Activated CD4-positive, alpha-beta memory T cell treated with anti-CD3 and anti-CD28 coated beads, Interleukin-2, amount 10 ng/mL, durations not matched to agents 7 days and 5 days (primary cell): ENCODE measurements at regions not wholly inside any gene's neighbourhood (a gene's known extent, or its start where the extent isn't known, plus 50 kb on each side); places are given as distances from the start of the nearest gene placed in this dataset.
A peak's percentile ranks its signal among the peaks of the same experiment; 100 is the strongest.

Experiments
- CTCF ChIA-PET: fragments of 350-600 bp; sonication (Branson Sonifier 250); formaldehyde crosslinking; loops from one replicate; lab custom pipeline; 2021; ENCODE audit warnings: antibody characterized with exemption, inconsistent platforms; lab: Charles Lee
- POLR2A ChIA-PET: fragments of 350-600 bp; sonication (Branson Sonifier 250); formaldehyde crosslinking; loops from one replicate; lab custom pipeline; 2021; ENCODE audit warnings: antibody characterized with exemption; lab: Charles Lee
- DNase-seq: peaks from one replicate; pipeline ENCODE4 v3.0.0-alpha.2; 2020
- H3K27ac Mint-ChIP-seq: one replicate; pipeline ENCODE4 v1.8.0; 2021; ENCODE audit warnings: mild to moderate bottlenecking, mixed read lengths
- H3K27me3 Mint-ChIP-seq: one replicate; pipeline ENCODE4 v1.8.0; 2021; ENCODE audit warnings: mixed read lengths
- H3K36me3 Mint-ChIP-seq: one replicate; pipeline ENCODE4 v1.8.0; 2021; ENCODE audit warnings: low read depth, mixed read lengths
- H3K4me1 Mint-ChIP-seq: one replicate; pipeline ENCODE4 v1.8.0; 2021; ENCODE audit warnings: mixed read lengths
- H3K4me3 Mint-ChIP-seq: one replicate; pipeline ENCODE4 v1.8.0; 2021; ENCODE audit warnings: mild to moderate bottlenecking, mixed read lengths
- H3K9me3 Mint-ChIP-seq: one replicate; pipeline ENCODE4 v1.8.0; 2021; ENCODE audit warnings: mixed read lengths

- H3K9me3 Mint-ChIP-seq: no peaks in the 10 kb centered on the region
- ChIA-PET POLR2A (interaction anchor here (1.0 to 4.0 kb wide), 2 partner anchors 108 to 278 kb away, joined by 3 to 39 read pairs; no protein-coding TSS in a partner anchor), CTCF (interaction anchor here (0.7 to 13.6 kb wide), 9 partner anchors 11 to 421 kb away, joined by 3 to 125 read pairs (median 4); no protein-coding TSS in a partner anchor)
- H3K4me1 Mint-ChIP-seq: peaks cover 6% of the 10 kb centered on the region
- no peaks in the 10 kb centered on the region for H3K36me3 Mint-ChIP-seq
- DNase-seq: no peak
- H3K27ac Mint-ChIP-seq: no peak overlapping the region
- peaks cover 6% of the 10 kb centered on the region for H3K27me3 Mint-ChIP-seq
- no peak overlapping the region for H3K4me3 Mint-ChIP-seq
Observed at GRCh38 chr12:3998968-3999792, 126.0 kb upstream of the PARP11 start.

- Mint-ChIP-seq H3K4me3 (no peak overlapping the region), H3K27ac (no peak overlapping the region), H3K27me3 (peaks cover 9% of the 10 kb centered on the region), H3K36me3 (no peaks in the 10 kb centered on the region), H3K4me1 (peaks cover 6% of the 10 kb centered on the region), H3K9me3 (no peaks in the 10 kb centered on the region)
- no peak for DNase-seq
- ChIA-PET CTCF (interaction anchor here (0.7 to 13.6 kb wide), 10 partner anchors 10 to 421 kb away, joined by 3 to 125 read pairs (median 4); no protein-coding TSS in a partner anchor), POLR2A (interaction anchor here (4.0 kb wide), 1 partner anchor 279 kb away, joined by 39 read pairs; no protein-coding TSS in a partner anchor)
Observed at GRCh38 chr12:3998397-3998796, 125.2 kb upstream of the PARP11 start.

GRCh38 chr12:3996322-3996721 is 123.1 kb upstream of the PARP11 start:
- CTCF ChIA-PET: interaction anchor here (0.7 to 13.6 kb wide), 9 partner anchors 20 to 282 kb away, joined by 3 to 125 read pairs (median 3); no protein-coding TSS in a partner anchor
- Mint-ChIP-seq H3K36me3 (no peaks in the 10 kb centered on the region), H3K27ac (no peak overlapping the region), H3K9me3 (no peaks in the 10 kb centered on the region), H3K27me3 (peaks cover 15% of the 10 kb centered on the region), H3K4me1 (peaks cover 6% of the 10 kb centered on the region), H3K4me3 (no peak overlapping the region)
- no peak for DNase-seq
- POLR2A ChIA-PET: interaction anchor here (0.9 to 4.0 kb wide), 2 partner anchors 281 to 294 kb away, joined by 3 to 39 read pairs; no protein-coding TSS in a partner anchor

GRCh38 chr12:3995306-3995705 is 122.1 kb upstream of the PARP11 start:
- Mint-ChIP-seq H3K9me3 (no peaks in the 10 kb centered on the region), H3K36me3 (no peaks in the 10 kb centered on the region), H3K4me3 (no peak overlapping the region), H3K27me3 (peaks cover 15% of the 10 kb centered on the region), H3K4me1 (peaks cover 6% of the 10 kb centered on the region), H3K27ac (no peak overlapping the region)
- no peak for DNase-seq
- ChIA-PET CTCF (interaction anchor here (1.0 to 13.6 kb wide), 7 partner anchors 19 to 532 kb away, joined by 3 to 125 read pairs (median 3); no protein-coding TSS in a partner anchor), POLR2A (interaction anchor here (0.8 to 4.0 kb wide), 2 partner anchors 120 to 282 kb away, joined by 3 to 39 read pairs; no protein-coding TSS in a partner anchor)

GRCh38 chr12:3994500-3994899 is 121.3 kb upstream of the PARP11 start:
- Mint-ChIP-seq H3K27ac (no peak overlapping the region), H3K36me3 (no peaks in the 10 kb centered on the region), H3K4me3 (no peak overlapping the region), H3K27me3 (peaks cover 15% of the 10 kb centered on the region), H3K4me1 (peaks cover 6% of the 10 kb centered on the region), H3K9me3 (no peaks in the 10 kb centered on the region)
- no peak for DNase-seq
- ChIA-PET POLR2A (interaction anchor here (1.0 to 1.4 kb wide), 2 partner anchors 283 to 295 kb away, joined by 3 read pairs; no protein-coding TSS in a partner anchor), CTCF (interaction anchor here (0.8 to 13.6 kb wide), 7 partner anchors 110 to 533 kb away, joined by 3 to 125 read pairs (median 4); partner anchors contain the start of gene PARP11)

- no peaks in the 10 kb centered on the region for H3K9me3 Mint-ChIP-seq
- DNase-seq: no peak
- ChIA-PET CTCF (interaction anchor here (1.2 to 13.6 kb wide), 3 partner anchors 109 to 285 kb away, joined by 4 to 125 read pairs (median 120); partner anchors contain the start of gene PARP11), POLR2A (interaction anchor here (0.9 to 2.5 kb wide), 3 partner anchors 10 to 330 kb away, joined by 3 to 7 read pairs (median 3); no protein-coding TSS in a partner anchor)
- H3K27me3 Mint-ChIP-seq: peaks cover 15% of the 10 kb centered on the region
- no peak overlapping the region for H3K27ac Mint-ChIP-seq
- H3K4me3 Mint-ChIP-seq: no peak overlapping the region
- H3K36me3 Mint-ChIP-seq: no peaks in the 10 kb centered on the region
- peaks cover 16% of the 10 kb centered on the region for H3K4me1 Mint-ChIP-seq
Observed at GRCh38 chr12:3992945-3993344, 119.7 kb upstream of the PARP11 start.

GRCh38 chr12:3991798-3992580 is 118.8 kb upstream of the PARP11 start:
- no peak overlapping the region for H3K4me3 Mint-ChIP-seq
- H3K27ac Mint-ChIP-seq: no peak overlapping the region
- ChIA-PET POLR2A (interaction anchor here (0.9 to 2.5 kb wide), 2 partner anchors 291 to 331 kb away, joined by 3 to 7 read pairs; no protein-coding TSS in a partner anchor), CTCF (interaction anchor here (0.9 to 13.6 kb wide), 5 partner anchors 10 to 285 kb away, joined by 3 to 125 read pairs (median 4); no protein-coding TSS in a partner anchor)
- peaks cover 16% of the 10 kb centered on the region for H3K4me1 Mint-ChIP-seq
- no peaks in the 10 kb centered on the region for H3K36me3 Mint-ChIP-seq
- DNase-seq: no peak
- no peaks in the 10 kb centered on the region for H3K9me3 Mint-ChIP-seq
- peaks cover 15% of the 10 kb centered on the region for H3K27me3 Mint-ChIP-seq

GRCh38 chr12:3990501-3991280 is 117.5 kb upstream of the PARP11 start:
- no peak for DNase-seq
- H3K4me3 Mint-ChIP-seq: no peak overlapping the region
- ChIA-PET CTCF (interaction anchor here (0.7 to 13.6 kb wide), 5 partner anchors 28 to 286 kb away, joined by 3 to 125 read pairs (median 4); no protein-coding TSS in a partner anchor), POLR2A (no interaction called here)
- H3K36me3 Mint-ChIP-seq: no peaks in the 10 kb centered on the region
- peaks cover 14% of the 10 kb centered on the region for H3K4me1 Mint-ChIP-seq
- H3K27ac Mint-ChIP-seq: no peak overlapping the region
- H3K27me3 Mint-ChIP-seq: peaks cover 15% of the 10 kb centered on the region
- H3K9me3 Mint-ChIP-seq: no peaks in the 10 kb centered on the region

GRCh38 chr12:3989218-3989550 is 116.0 kb upstream of the PARP11 start:
- Mint-ChIP-seq H3K9me3 (no peaks in the 10 kb centered on the region), H3K27ac (no peak overlapping the region), H3K27me3 (peaks cover 10% of the 10 kb centered on the region), H3K36me3 (no peaks in the 10 kb centered on the region), H3K4me1 (peaks cover 13% of the 10 kb centered on the region), H3K4me3 (no peak overlapping the region)
- ChIA-PET POLR2A (interaction anchor here (1.0 to 1.6 kb wide), 3 partner anchors 16 to 293 kb away, joined by 3 to 4 read pairs (median 3); no protein-coding TSS in a partner anchor), CTCF (interaction anchor here (1.4 to 13.6 kb wide), 4 partner anchors 84 to 287 kb away, joined by 3 to 125 read pairs (median 7); no protein-coding TSS in a partner anchor)
- DNase-seq: no peak

- Mint-ChIP-seq H3K9me3 (no peaks in the 10 kb centered on the region), H3K4me1 (peaks cover 13% of the 10 kb centered on the region), H3K27ac (peak overlapping the region; percentile 53), H3K27me3 (peaks cover 8% of the 10 kb centered on the region), H3K36me3 (no peaks in the 10 kb centered on the region), H3K4me3 (no peak overlapping the region)
- DNase-seq: no peak
- CTCF ChIA-PET: interaction anchor here (0.6 to 13.6 kb wide), 8 partner anchors 10 to 432 kb away, joined by 3 to 125 read pairs (median 4); no protein-coding TSS in a partner anchor
- POLR2A ChIA-PET: interaction anchor here (1.0 to 1.7 kb wide), 6 partner anchors 15 to 293 kb away, joined by 3 to 7 read pairs (median 3); no protein-coding TSS in a partner anchor
Observed at GRCh38 chr12:3988519-3989217, 115.5 kb upstream of the PARP11 start.

- Mint-ChIP-seq H3K27me3 (peaks cover 2% of the 10 kb centered on the region), H3K4me1 (peaks cover 13% of the 10 kb centered on the region), H3K36me3 (peaks cover under 1% of the 10 kb centered on the region), H3K27ac (no peak overlapping the region), H3K9me3 (no peaks in the 10 kb centered on the region), H3K4me3 (no peak overlapping the region)
- ChIA-PET CTCF (interaction anchor here (1.3 to 13.6 kb wide), 6 partner anchors 8 to 289 kb away, joined by 3 to 125 read pairs (median 6); no protein-coding TSS in a partner anchor), POLR2A (interaction anchor here (0.9 to 1.7 kb wide), 4 partner anchors 91 to 294 kb away, joined by 3 to 7 read pairs (median 4); no protein-coding TSS in a partner anchor)
- DNase-seq: no peak
Observed at GRCh38 chr12:3987571-3987970, 114.4 kb upstream of the PARP11 start.
